HG02884 (cell line): ENCODE measurements at regions not wholly inside any gene's neighbourhood (a gene's known extent, or its start where the extent isn't known, plus 50 kb on each side); places are given as distances from the start of the nearest gene placed in this dataset.
"Not testable (repeated sequence)": the region's sequence is repeated elsewhere in the genome, so short reads cannot be mapped to it uniquely, and the experiment has no call there.

Experiments used
- ATAC-seq: cut with Tn5 transposase; IDR thresholded peaks from one replicate; pipeline ENCODE4 v1.9.1; 2021; ENCODE audit warnings: mild to moderate bottlenecking, moderate library complexity; ENCODE audit not compliant: unreplicated experiment

DNA sequence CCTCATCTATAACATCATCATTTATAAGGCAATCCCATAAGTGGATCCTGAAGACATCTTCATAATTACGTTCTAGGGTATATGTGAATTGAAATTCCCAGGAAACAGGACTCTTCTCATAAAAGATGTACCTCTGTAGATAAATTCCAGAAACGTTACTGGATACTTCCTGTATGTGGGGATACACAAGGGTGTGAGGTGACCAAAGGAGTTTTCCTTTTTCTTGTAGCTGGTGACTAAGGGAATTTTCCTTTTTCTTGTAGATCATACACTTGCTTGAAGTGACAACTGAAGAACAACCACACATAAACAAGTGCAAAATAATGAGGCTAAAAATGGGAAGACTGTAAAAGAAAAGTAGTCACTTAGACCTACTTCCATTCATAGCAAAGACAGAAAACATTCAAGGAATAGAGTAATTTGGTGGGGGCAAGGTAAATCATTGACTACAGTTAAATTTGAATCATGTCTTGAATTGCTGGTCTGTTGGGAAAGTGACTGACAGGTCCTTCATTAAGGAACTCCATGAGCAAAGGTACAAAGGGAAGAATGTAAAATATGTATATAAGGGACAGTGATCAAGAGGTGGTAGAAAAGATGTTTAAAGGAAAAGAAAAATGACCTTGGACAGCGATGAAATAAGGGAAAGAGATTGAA is 53.2 kb upstream of the UBE2E3 start:
- ATAC-seq = no peak

GRCh38 chr2:180925700-180926099 is 54.7 kb upstream of the UBE2E3 start:
- no peak for ATAC-seq

DNA sequence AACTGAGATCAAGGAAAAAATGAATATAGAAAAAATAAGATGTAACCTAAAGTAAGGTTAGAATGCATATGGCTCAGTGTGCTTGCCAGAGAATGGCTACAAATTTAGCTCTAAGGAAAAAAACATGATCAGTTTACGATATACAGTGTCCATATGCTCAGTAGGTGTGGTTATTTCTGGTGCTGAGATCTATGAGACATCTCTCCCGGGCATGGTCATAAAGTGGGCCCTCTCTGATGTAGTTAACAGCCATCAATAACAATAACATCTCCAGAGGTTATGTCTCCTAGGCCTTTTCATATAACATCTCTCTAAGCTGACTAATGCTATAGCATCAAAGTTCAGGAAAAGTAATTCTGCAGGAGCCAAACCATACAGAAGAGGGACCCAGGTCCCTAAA is 56.3 kb upstream of the UBE2E3 start:
- no peak for ATAC-seq

DNA sequence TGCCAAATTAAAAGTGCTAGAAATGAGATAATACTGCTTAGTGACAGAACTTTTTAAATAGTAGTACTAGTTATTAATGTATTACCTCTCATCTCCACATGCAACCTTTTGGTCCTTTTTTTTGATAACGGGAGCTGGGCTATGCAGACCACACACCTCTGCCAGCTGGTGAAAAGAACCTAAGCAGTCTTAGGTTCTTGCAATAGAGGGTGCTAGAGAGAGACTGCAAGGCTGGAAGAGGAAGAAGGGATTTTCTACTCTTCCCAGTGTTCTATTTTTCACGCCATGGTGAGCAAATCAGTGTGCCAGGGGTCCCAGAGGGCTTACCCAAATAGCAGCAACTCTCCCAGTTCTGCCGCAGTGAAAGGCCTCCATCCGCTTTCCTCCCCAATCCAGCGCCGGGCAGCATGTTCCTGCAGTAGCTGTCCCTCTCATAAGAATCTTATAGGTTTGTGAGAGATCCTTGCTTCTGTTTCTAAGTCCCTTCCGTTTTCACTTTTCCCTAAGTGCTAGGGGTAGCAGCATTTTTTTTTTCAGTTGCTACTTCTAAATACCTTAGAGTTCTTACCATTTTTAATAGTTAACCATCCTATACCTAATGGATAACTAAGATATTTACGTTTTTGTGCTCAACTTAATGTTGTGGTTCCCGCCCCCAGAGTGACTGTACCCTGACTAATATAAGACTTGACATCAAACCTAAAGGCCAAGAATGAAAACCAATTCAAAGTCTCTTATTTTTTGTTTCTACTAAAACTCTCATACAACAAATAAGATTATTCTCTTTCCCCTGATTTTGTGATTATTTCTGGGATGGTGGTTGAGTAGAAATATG is 69.4 kb upstream of the UBE2E3 start:
- ATAC-seq = no peak

DNA sequence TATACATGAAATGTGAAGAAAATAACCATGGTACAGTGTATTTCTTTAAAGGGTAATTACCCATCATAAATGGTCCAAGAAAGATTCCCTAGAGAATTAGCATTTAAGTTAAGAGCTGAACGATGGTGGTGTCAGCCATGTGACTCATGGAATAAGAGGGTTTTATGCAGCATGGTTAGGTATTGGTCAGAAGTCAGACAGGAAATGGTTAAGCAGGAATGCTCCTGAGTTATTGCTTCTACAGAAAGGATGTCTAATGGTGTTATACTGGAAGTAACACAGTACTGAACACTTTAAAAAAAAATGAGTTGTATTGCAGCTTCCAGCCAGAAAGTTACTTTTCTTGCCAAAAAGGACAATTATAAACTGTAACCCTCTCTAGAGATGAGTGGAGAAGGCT is 72.7 kb upstream of the UBE2E3 start:
- no peak for ATAC-seq

- no peak for ATAC-seq
Observed at GRCh38 chr2:180905461-180905860, 74.9 kb upstream of the UBE2E3 start.

- ATAC-seq = no peak
Observed at GRCh38 chr2:180905002-180905401, 75.4 kb upstream of the UBE2E3 start.

DNA sequence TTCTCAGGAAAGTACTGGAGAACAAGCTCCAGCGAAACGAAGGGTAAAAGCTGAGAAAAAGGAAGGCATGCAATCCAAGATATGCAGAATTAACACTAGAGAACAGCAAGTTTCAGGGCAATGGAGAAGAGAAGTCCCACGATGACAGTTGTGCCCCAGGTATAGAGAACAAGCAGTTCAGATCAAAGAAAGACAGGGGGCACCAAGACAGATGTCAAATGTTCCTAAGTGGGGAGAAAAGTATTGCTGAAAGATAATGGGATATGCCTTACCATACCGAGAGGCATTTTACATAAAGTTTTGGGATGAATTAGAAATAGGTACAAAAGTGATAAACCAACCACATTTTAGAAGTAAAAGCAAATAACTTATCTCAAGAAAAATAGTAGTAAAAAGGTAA is 79.1 kb upstream of the UBE2E3 start:
- ATAC-seq = no peak

DNA sequence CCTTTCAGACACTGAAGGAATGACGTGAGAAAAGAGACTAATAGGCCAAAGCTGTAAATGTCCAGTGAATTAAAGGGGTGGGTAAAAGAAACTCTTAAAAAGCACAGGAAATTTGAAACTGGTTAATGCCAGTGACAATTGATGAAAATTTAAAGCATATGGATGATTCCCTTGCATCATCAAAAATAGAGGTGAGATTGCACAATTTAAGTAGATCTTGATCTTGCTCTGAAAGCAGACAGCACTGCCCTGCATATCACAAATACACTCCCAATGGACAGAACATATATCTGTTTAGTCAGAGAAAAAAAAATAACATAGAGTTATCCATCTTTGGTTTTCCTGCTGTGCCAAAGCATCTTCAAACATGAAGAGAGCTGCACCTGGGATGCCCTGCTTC is 86.7 kb upstream of the UBE2E3 start:
- ATAC-seq = no peak

DNA sequence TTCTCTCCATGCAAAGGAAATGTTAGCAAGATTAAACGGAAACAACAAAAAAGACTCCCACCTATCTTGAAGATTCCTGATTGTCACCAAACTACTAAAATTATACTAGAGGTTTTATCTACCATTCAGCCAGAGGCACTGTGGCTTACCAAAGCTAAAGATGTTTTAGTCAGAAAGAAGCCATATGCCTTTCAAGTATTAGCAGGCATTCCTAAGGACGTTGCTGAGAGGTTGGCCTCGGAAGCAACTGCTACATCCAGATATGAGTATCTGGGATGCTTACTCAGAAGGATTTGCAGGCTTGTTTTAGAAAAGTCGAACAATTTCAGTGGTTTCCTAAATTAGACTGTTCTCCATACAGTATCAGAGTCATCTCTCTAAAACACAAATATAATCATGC is 88.3 kb upstream of the UBE2E3 start:
- ATAC-seq = no peak

DNA sequence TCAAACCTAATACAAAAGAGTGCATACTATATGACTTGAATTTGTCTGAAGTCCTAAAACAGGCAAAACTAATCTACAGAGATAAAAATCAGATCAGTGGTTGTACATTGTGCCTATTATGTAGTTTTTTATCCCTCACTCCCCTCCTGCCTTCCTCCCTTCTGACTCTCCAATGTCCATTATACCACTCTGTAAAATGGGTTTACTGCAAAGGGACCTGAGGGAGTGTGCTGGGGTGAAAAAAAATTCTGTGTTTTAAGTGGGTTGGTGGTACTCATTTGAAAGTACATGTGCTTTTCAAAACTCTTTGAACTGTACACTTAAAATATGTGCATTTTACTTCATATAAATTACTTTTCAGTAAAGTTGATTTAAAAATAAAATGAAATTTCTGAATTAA is 89.0 kb upstream of the UBE2E3 start:
- no peak for ATAC-seq

DNA sequence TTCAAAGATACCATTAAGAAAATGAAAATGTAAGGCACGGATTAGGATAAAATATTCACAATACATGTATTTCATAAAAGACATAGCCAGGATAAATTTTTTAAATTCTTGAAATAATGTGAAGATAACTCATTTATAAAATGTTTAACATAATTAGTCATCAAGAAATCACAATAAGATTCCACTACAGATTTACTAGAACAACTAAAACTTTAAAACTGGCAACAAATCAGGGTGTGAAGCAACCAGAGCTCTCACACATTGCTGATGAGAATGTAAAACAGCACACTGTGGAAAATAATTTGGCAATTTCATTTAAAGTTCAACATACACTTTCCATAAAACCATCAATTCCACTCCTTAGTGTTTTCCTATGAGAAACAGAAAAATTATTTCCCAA is 89.6 kb upstream of the UBE2E3 start:
- no peak for ATAC-seq

- ATAC-seq = no peak
Observed at GRCh38 chr2:180882959-180883358, 97.4 kb upstream of the UBE2E3 start.

DNA sequence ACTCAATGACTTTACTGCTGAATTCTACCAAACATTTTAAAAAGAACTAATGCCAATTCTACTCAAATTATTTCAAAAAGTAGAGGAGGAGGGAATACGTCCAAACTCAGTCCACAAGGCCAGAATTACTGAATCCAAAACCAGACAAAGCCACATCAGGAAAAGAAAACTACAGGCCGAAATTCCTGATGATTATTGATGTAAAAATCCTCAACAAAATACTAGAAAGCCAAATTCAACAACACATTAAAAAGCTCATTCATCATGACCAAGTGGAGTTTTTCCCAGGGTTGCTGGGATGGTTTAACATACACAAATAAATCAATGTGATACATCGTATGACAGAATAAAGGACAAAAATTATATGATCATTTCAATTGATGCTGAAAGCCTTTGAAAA is 103.9 kb upstream of the UBE2E3 start:
- no peak for ATAC-seq

DNA sequence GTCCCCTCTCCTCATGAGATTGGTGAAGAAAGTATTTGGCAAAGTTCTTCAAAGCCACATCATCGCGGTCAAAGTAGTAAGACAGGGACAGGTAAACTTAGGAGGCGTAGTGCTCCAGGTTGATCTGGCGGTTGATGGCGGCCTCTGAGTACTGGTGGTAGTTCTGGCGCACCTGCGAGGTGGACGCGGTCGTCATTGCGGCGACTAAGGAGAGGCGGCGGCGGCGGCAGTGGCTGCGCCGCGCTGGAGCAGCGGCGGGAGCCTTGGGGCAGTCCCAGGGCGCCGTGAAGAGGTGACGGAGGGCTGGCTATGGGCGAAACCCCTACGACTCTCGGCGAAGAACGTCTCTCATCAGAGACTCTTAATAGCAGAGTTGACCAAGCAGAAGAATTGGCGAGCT is 107.2 kb upstream of the UBE2E3 start:
- no peak for ATAC-seq

GRCh38 chr2:180872781-180873180 is 107.6 kb upstream of the UBE2E3 start:
- not testable (repeated sequence) for ATAC-seq

- ATAC-seq = no peak
Observed at GRCh38 chr2:180872255-180872654, 108.2 kb upstream of the UBE2E3 start.

- no peak for ATAC-seq
Observed at GRCh38 chr2:180871649-180872048, 108.8 kb upstream of the UBE2E3 start.

GRCh38 chr2:180849851-180850250 is 130.6 kb upstream of the UBE2E3 start:
- no peak for ATAC-seq

DNA sequence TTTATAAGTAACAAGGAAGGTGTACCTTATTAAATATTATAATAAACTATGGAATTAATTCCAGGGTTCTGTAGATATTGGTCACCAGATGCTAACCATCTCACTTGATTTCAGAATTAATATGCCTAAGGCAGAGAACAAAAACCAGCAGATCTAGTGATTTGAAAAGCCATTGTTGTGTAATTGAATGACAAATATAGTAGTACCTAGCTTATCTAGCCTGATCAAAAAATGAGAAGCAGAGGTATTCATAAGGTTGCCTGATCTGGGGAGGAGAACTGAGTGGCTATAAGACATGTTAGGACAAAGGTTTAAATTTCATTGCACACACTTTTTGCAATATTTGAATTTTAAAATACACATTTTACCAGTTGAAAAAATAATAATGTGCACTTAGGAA is 132.0 kb upstream of the UBE2E3 start:
- no peak for ATAC-seq

- ATAC-seq = no peak
Observed at GRCh38 chr2:180846756-180847472, 133.5 kb upstream of the UBE2E3 start.

- ATAC-seq = no peak
Observed at GRCh38 chr2:180842461-180842860, 137.9 kb upstream of the UBE2E3 start.
